Pons (tissue), 1 donor: ENCODE measurements at regions not wholly inside any gene's neighbourhood (a gene's known extent, or its start where the extent isn't known, plus 50 kb on each side); places are given as distances from the start of the nearest gene placed in this dataset.

Source experiments
- DNase-seq: peaks from one replicate; pipeline ENCODE4 v3.0.0-alpha.2; 2016; ENCODE audit warnings: low spot score

DNA sequence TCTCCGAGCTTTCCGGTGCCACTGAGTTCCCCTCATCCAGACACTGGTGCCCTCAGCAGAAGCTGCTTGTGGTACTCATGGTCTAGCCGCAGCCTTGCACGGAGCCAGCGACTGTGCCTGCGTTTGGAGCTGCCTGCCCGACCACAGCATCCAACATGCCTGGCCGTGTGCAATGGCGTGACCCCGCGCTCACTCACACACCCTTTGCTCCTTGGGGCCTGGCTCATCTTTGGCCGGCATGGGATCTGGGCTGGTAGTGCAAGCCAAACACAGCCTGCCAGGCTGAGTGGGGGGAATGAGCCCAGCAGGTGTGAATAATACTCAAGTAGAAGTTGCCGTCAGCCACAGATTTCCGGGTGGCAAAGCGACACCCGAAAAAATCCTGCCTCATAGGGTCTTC lies 1178.7 kb upstream of the GBE1 start:
- no peak for DNase-seq

DNA sequence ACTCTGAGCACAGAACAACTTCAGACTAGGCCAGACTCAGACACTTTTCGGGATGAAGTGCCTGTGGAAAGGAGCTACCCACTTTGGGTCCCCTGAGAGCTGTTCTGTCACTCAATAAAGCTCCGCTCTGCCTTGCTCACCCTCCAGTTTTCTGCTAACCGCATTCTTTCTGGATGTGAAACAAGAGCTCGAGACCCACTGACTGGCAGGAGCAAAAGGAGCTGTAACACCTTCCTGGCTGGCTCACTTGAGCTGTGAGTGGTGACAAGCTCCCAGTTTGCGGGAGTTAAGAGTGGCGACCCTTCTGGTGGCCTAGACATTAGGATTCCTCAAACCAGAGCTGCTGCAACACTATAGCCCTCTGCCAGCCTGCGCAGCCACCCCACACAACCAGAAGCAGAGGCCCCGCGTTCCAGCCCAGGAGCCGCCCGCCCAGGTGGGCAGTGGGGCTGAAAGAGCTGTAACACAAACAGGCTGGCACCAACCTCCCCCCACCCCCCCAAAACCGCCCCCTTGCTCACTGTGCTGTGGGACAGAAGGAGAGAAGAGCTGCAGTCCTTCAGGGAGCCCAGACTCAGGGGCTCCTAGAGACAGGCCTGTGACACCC lies 1178.1 kb upstream of the GBE1 start:
- no peak for DNase-seq

DNA sequence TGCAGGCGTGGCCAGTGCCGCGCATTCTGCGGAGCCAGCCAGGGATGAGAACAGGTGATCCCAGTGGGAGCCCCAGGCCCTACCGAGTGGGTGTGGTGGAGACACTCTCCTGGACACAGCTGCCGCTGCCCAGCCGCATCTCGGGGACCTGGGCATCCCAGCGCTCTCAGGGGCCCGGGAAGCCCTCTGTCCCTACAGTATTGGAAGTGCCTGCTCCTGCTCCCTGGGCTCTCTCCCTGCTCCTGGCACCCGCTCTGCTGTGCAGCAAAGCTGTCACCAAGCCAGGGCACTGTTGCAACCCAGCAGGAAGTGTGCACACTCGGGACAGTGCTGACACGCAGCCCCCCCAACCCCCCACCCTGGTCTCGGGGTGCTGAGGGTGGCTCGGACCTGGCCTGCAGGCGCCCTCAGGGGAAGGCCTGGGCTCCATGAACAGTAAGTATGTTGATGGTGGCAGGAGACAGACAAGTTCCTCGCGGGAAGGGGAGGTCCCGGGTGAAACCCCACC lies 1177.4 kb upstream of the GBE1 start:
- DNase-seq: no peak

DNA sequence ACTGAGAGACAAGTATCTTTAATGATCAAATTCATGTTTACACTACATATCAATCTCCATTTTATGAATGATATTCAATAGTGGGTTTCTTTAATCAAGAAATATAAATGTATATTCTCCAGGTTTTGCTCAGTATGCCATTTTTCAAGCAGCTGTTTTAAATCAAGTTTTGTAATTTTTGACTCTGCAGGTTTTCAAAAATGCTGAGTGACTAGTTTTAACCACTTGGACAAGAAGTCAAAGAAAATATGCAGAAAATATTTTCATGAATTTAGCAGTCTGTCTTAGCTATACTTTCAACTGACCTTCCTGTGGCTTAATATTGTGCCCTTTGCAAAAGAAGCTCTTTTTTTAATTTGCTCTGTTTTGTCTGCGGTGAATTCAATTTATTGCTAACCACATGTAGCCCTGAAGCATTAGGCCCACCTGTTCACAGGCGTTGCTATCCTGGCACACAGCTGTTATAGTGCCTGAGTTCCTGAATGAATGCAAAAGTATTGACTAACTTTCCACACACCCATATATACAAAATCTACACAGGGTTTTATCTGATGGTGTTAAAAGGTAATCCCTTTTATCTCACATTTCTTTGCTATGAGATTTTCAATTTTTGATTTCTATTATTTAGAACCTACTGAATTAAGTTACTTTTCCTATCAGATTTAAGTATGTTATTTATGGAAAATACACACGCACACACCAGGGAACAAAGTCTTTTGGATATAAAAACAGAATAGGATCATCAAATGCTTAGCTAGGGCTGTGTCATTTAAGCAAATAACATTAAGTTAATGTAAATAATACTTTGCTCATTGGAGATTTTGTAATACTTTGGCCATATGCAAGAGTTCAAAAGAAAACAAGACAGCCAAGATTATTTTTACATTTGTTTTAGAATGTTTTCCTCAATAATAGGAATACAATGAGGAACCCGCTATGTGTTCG lies 1166.1 kb upstream of the GBE1 start:
- no peak for DNase-seq

DNA sequence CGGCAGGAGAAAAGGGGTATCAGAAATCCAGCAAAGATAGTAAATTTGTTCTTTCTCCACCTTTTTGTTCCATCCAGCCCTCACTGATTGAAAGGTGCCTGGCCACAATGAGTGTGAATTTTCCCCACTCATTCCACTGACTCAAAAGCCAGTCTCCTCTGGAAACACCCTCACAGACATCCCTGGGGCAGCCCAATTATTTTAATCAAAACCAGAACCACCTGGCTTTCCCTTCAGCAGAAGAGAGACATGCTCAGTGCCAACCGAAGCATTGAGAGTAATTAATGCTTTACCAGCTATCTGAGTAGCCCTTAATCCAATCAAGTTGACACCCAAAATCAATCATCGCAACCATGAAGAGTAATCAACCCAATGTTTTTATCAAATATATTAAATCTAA lies 1129.6 kb upstream of the GBE1 start:
- no peak for DNase-seq

DNA sequence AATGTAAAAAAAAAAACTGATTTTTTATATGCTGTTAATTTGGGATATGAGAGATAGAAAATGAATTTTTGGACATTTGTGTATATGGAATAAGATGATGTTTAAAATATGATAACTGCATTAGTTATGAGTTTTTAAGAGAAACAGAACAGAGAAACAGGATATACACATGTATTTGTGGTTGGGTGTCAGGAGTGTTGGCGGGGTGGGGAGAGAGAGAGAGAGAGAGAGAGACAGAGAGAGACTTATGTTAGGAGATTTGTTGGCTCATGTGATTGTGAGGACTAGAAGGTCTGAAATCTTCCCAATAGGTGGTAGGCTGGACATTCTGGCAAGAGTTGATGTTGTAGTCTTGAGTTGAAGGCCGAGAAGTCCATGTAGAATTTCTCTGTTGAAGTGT lies 1121.6 kb upstream of the GBE1 start:
- no peak for DNase-seq

DNA sequence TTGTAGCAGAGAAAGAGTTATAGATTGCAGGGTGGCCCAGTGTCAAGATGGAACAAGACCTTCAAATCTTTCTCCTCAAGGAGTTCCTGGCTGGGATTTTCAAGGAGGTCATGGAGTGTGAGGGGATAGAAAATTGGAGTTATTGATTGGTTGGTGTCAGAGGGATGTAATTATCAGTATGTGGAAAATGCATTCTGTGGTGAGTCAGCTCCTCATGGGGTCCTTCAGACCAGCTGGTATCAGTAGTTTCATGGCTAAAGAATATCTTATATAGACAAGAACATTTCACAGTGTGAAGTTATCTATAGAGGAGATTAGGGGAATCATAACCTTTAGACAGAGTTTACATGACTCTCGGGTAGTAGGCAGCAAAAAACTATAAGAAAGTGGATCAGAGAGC lies 1114.0 kb upstream of the GBE1 start:
- DNase-seq: no peak

DNA sequence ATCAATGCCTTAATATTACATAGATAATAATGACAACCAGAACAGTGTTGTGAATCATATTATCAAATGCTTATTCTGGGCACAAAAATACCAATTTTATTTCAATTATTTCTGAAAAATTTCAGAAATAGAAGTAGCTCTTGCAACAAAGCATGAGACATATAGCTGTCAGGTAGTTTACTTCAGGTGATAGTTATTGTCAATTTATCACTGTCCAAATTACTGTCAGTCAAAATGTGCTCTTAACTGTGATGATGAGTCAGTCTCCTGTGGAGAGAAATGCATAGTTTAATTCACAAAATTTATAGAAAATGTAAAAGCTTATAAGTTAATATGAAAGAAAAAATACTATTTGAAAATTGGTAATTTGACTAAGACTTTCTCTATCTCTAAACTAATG lies 1078.4 kb upstream of the GBE1 start:
- DNase-seq: no peak

DNA sequence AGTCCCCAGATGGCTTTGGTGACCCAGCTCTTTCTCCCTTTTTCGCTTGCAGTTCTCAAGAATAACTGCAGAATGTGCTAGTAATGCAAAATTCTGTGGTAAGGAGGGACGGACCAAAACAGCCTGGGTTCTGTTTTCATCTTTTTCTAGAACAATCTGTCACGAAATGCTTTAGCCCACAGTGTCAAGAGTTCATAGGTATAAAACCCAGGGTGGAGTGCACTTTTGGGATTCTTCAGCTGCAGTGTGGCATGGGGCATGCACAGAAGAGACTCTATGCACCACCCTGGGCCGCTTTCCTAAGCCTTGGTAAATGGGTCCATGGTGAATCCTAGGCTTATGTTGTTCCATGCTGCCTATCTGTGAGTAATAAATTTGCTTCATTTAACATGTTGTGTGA lies 1072.7 kb upstream of the GBE1 start:
- DNase-seq: no peak

DNA sequence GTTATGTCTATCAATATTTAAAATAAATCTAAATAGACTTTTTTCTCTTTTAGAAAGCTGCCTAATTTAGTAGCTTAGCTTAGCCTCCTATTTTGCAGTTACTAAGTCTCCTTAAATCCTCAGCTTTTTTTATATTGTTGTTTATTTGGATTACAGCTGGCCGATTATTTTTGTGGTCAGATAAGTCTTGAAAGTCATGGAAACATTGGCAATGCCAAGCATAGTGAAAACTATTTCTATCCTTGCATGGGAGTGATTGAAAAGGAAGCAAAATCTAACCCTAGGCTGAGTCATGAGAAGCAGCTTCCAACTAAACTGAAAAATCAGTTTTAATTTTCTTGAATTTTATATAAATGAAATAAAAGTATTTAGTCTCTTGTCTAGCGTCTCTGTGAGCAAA lies 1063.0 kb upstream of the GBE1 start:
- no peak for DNase-seq

DNA sequence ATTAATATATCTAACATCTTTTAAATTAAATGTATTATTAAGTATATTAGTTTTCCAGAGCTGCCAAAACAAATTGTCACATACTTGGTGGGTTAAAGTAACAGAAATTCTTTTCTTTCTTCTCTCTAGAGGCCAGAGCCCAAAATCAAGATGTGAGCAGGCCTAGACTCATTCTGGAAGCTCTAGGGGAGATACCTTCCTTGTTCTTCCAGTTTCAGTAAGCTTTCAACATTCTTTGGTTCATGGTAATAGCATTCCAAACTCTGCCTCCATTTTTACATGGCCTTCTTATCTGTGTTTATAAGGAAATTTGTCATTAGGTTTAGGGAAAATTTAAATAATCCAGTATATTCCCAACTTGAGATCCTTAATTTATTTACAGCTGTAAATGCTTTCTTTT lies 1054.6 kb upstream of the GBE1 start:
- DNase-seq: no peak

DNA sequence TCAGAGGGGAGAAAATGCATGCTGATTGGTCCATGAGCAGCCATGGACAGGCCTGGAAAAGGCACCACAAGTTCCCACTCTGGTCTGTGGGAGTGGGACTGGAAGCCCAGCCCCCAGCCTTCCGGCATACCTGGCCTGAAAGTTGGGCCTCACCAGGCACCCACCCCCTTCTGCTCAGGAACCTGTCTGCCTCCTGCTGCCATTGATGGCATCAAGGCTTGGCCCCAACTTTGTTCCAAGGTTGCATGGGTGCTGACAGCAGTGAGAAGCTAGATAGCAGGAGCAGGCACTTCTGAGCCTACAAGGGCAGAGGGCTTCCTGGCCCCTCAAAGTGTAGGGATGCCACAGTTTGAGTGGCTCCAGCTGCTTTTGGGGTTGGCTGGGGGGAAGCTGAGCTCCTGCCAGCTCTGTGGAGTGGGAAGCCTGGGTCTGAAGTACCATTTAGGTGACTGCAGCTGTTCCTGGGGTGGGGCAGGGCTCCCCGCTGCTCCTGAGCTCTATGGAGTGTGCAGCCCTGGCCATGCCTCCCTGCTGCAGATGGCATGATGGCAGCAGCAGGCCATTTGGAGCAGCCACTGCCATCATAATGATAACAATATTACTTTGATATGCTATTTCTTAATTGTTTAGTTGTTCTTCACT lies 1054.1 kb upstream of the GBE1 start:
- DNase-seq: no peak

DNA sequence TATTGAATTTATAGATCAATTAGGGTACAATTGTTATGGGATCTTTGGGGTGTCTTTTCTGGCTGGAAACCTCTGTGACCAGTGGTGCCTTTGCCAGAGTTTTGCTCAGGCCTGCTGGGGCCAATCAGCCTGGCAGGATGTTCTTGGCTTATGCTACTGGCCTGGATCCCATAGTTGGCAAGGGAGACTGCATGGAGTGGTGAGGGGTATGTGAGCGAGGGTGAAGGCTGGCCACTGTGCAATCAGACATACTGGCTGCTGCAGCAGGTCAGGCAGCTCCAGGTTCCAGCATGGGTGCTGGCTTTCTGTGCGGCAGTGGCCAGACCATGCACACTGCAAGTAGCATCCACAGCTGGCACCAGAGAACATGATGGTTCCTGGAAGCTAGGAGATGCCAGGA lies 1053.2 kb upstream of the GBE1 start:
- no peak for DNase-seq

DNA sequence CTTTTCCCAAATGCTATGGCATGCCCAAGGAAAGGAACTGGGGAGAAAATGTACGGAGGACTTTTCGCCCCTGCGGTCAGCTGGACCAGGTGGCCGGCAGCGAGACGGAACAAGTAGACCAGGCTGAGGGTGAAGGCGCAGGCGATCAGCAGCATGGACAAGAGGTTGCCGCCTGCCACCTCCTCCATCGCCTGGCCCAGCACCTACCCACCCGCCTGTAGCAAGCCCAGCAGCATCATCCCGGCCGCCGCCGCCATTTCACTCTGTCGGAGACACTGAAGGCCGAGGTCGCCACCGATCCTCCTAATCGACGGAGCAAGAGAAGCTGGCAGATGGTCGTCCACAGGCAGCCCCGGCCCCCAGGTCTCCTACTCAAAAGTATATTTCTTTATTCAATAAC lies 1046.3 kb upstream of the GBE1 start:
- DNase-seq: no peak

DNA sequence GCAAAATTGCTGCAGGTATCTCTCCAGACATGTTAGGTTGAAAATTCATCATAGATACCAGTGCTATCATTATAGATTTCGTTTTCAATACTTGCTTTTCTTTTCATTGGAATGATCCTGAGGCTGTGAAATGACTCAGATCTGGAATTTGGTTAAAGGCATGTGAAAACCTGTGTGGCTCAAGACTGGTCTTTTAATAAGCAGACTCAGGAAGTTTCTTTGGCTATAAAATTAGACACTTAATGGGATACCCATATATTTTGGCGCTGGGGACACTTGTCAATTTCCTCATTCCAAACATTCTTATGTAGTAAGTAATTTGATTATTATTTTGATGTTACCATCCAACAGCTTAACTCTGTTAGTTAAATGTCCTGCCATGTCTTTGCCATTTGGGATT lies 1041.1 kb upstream of the GBE1 start:
- no peak for DNase-seq

DNA sequence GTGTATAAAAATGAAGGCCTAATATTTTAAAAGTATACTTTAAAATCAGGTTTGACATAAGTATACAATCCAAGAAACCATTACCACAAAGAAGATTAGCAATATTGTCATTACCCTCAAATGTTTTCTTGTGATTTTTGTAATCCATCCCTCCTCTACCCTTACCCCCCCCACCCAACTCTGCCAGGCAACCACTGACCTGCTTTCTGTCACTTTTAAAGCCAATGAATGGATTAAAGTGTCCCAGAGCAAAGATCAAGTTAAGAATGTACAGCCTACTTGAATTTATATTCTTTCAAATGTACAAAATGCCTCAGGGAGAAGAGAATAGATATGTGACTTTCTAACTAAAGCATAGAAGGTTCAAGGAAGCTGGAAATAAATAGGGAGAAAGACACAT lies 1038.8 kb upstream of the GBE1 start:
- no peak for DNase-seq

DNA sequence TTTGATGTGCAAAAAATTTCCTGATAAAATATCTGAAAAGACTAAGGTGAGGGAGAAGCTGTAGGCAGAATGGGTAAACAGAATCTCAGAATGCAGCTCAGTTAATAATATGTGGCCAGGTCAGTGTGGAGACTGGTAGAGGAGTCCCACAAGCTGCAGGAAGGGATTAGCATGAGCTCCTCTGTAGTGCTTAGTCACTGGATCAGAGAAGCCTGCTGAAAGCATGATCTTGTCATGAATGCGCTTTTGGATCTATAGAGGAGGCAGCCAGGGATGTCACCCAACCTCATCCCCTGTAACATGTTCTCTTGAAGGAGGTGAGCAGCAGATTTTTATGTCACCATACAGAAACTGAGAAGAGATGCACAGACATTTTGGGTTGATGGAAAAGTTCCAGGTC lies 1035.3 kb upstream of the GBE1 start:
- DNase-seq: no peak

DNA sequence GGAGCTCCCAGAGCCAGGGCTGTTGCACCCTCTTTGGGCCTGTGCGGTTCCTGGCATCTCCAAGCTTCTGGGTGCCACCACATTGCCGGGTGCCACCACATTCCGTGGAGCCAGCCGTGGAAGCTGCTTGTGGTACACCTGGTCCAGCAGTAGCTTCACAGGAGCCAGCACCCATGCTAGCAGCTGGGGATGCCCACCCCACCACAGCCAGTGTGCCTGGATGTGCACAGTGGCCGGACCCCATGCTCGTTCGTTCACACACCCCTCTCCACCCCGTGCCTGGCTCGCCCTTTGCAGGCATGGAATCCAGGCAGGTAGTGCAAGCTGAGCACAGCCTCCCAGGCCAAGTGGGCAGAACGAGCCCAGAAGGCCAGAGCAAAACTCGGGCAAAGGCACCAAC lies 1029.8 kb upstream of the GBE1 start:
- no peak for DNase-seq

DNA sequence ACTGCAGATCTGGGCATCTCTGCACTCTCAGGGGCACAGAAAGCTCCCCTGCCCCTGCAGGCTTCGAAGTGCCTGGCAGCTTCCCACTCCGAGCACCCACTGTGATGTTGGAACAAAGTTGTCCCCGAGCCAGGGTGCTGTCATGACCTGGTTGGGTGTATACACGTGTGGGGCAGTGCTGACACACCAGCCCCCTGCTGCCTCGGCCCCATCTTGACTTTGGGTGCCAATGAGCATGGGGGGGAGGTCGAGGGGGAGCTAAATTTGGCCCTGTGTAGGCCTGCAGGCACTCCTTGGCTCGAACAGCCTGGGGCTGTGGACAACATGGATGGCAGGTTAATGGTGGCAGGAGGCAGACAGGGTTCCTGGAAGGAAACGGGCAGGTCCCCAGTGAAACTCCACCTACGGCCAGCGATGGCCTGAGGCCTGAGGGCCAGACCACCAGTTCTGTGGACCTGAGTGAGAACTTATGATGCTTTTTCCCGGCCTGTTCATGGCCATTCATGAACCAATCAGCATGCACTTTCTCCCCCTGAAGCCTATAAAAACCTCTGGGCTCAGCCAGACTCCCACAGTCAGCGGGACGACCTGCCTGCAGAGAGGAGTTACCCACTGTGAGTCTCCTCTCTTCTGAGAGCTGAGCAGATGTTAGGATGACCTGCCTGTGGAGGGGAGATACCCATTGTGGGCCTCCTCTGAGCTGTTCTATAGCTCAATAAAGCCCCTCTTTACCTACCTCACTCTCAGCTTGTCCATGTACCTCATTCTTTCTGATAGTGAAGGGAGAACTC lies 1029.1 kb upstream of the GBE1 start:
- DNase-seq: no peak

DNA sequence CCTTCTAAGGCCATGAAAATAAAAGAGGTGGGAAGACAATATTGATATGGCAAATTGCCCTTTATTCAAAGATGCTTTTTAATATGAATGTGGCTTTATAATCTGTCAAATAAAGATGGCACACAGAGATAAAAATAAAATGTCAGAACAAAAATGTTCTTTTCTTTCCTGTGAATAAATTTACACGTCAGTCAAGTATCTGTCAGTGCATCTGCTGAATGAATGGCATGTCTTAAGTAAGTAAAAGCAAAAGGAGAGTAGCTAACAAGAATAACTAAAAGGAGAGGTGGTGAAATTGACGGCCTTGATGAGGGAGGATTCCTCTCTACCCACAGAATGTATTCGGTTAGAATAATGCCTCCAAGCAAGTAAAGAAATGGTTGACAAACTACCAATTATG lies 1021.7 kb upstream of the GBE1 start:
- no peak for DNase-seq

DNA sequence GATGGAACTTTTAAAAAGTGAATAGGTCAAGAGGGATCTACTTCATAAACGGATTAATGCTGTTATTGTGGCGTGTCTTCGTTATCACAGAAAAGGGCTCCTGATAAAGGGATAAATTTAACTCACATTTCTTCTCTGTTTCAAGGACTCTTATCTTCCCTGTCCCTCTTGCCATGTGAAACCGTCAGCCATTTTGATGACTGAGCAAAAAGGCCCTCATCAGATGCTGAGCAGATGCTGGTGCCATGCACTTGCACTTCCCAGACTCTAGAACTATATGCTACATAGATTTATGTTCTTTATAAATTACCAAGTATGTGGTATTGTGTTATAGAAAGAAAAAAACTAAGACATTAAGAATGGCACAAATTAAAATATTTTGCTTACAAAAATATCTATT lies 1011.8 kb upstream of the GBE1 start:
- no peak for DNase-seq

DNA sequence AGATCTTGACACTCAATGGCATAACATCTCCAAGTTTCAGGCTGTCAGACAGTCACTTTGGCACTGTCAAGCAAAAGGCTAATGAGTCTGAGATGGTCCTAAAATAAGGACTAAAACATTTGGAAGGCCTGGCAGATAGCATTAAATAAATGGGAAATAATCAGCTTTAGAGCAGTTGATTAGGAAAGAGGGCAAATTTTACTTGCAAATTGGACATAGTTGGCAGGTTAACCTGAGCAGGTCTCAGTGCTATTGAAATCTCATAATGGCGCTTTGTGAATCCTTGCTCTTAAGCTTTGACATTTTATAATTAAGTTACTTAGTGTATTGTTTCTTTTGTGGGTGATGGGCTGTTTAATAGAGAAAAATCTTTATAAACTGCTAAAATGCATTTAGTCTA lies 1003.1 kb upstream of the GBE1 start:
- no peak for DNase-seq
